Tongue (tissue), 1 donor: ENCODE measurements at regions not wholly inside any gene's neighbourhood (a gene's known extent, or its start where the extent isn't known, plus 50 kb on each side); places are given as distances from the start of the nearest gene placed in this dataset.
A peak's percentile ranks its signal among the peaks of the same experiment; 100 is the strongest.

Experiments
- DNase-seq: peaks from one replicate; pipeline ENCODE4 v3.0.0-alpha.2; 2015

GRCh38 chr2:16272038-16272788 lies 331.9 kb downstream of the MYCN start:
- DNase-seq: no peak

GRCh38 chr2:16271231-16271896 lies 331.0 kb downstream of the MYCN start:
- DNase-seq: no peak

- DNase-seq: no peak
These were observed 330.1 kb downstream of the MYCN start for GRCh38 chr2:16270441-16270840.

- no peak for DNase-seq
These were observed 328.1 kb downstream of the MYCN start for GRCh38 chr2:16268301-16269000.

GRCh38 chr2:16266571-16266970 lies 326.2 kb downstream of the MYCN start:
- no peak for DNase-seq

GRCh38 chr2:16264931-16265540 lies 324.7 kb downstream of the MYCN start:
- no peak for DNase-seq

- no peak for DNase-seq
These were observed 324.1 kb downstream of the MYCN start for GRCh38 chr2:16264491-16264890.

GRCh38 chr2:16263241-16263890 lies 323.0 kb downstream of the MYCN start:
- DNase-seq: no peak

GRCh38 chr2:16262526-16263178 lies 322.3 kb downstream of the MYCN start:
- no peak for DNase-seq

- no peak for DNase-seq
These were observed 321.4 kb downstream of the MYCN start for GRCh38 chr2:16261791-16262190.

GRCh38 chr2:16261071-16261470 lies 320.7 kb downstream of the MYCN start:
- no peak for DNase-seq

GRCh38 chr2:16260041-16260830 lies 319.9 kb downstream of the MYCN start:
- no peak for DNase-seq

GRCh38 chr2:16259010-16259409 lies 318.7 kb downstream of the MYCN start:
- no peak for DNase-seq

- no peak for DNase-seq
These were observed 318.0 kb downstream of the MYCN start for GRCh38 chr2:16258350-16258749.

- DNase-seq: peak; percentile 57
These were observed 317.1 kb downstream of the MYCN start for GRCh38 chr2:16257322-16258028.

- DNase-seq: peak; percentile 93
These were observed 316.4 kb downstream of the MYCN start for GRCh38 chr2:16256601-16257321.

GRCh38 chr2:16255120-16255519 lies 314.8 kb downstream of the MYCN start:
- no peak for DNase-seq

GRCh38 chr2:16254356-16254965 lies 314.1 kb downstream of the MYCN start:
- DNase-seq: no peak

GRCh38 chr2:16253291-16253690 lies 312.9 kb downstream of the MYCN start:
- DNase-seq: no peak
